ENCODE measurements at regions not wholly inside any gene's neighbourhood (a gene's known extent, or its start where the extent isn't known, plus 50 kb on each side); places are given as distances from the start of the nearest gene placed in this dataset.

DNA sequence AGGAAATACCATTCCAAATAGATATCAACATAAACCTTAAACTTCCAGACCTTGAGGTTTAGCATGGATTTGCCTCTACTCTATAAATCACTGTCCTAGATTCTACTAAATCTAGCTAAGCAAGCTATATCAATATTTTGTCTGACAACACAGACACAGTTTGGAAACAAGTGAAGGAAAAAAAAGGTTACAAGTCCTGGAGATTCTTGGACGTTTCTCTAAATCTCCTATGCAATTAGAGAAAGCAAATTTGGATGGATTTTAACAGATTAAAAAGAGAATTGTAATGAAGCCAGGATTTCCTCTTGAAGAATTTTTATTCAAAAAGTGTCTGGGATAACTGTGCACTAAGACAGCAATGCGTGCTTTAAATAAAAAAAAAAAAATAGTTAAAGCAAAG, 441.1 kb upstream of the DPH6 start:
- Histone ChIP-seq H2AFZ (ENCODE audit: insufficient read depth, low read depth, low read length, poor library complexity, severe bottlenecking) (no peak overlapping the region), H4K20me1 (ENCODE audit: control insufficient read depth, insufficient read depth, low read length, poor library complexity, severe bottlenecking) (no peaks in the 10 kb centered on the region), H3K36me3 (replicated peaks in 1 of 2; ENCODE audit: control extremely low read depth in 1 of 2, control insufficient read depth in 1 of 2, extremely low read depth in 1 of 2, insufficient read depth in 2 of 2, low read length in 1 of 2) (no peaks in the 10 kb centered on the region), H3K4me3 (ENCODE audit: control extremely low read depth in 1 of 5, extremely low read depth in 1 of 5, insufficient read depth in 1 of 5, low read depth in 2 of 5, low read length in 4 of 5) (no peak overlapping the region), H3K79me2 (ENCODE audit: control insufficient read depth, insufficient read depth, low read length) (no peaks in the 10 kb centered on the region), H3K4me1 (ENCODE audit: control insufficient read depth in 2 of 2, insufficient read depth in 2 of 2, low read length in 2 of 2) (no peaks in the 10 kb centered on the region), H3K4me2 (replicated peaks; ENCODE audit: low read depth, low read length, poor library complexity, severe bottlenecking) (no peak overlapping the region), H3K27ac (ENCODE audit: low read length in 2 of 2) (no peak overlapping the region), H3K9me3 (ENCODE audit: control extremely low read depth in 1 of 3, control insufficient read depth in 2 of 3, insufficient read depth in 1 of 3, low read length in 2 of 3) (no peaks in the 10 kb centered on the region), H3K27me3 (replicated peaks in 1 of 4; ENCODE audit: control extremely low read depth in 1 of 4, control insufficient read depth in 3 of 4, insufficient read depth in 4 of 4, low read length in 3 of 4) (no peaks in the 10 kb centered on the region), H3K9ac (ENCODE audit: low read length) (no peak overlapping the region)
- Mint-ChIP-seq H3K9me3 (ENCODE audit: insufficient read depth) (no peaks in the 10 kb centered on the region), H3K27me3 (no peaks in the 10 kb centered on the region), H3K27ac (no peak overlapping the region), H3K4me1 (no peaks in the 10 kb centered on the region), H3K4me3 (no peak overlapping the region)
- WGBS (ENCODE audit: insufficient coverage): no CpG with 5 or more reads among the region's 2 CpGs
- intact Hi-C loops (cut with micrococcal nuclease): no loop called here
- TF ChIP-seq, protein P1, sequence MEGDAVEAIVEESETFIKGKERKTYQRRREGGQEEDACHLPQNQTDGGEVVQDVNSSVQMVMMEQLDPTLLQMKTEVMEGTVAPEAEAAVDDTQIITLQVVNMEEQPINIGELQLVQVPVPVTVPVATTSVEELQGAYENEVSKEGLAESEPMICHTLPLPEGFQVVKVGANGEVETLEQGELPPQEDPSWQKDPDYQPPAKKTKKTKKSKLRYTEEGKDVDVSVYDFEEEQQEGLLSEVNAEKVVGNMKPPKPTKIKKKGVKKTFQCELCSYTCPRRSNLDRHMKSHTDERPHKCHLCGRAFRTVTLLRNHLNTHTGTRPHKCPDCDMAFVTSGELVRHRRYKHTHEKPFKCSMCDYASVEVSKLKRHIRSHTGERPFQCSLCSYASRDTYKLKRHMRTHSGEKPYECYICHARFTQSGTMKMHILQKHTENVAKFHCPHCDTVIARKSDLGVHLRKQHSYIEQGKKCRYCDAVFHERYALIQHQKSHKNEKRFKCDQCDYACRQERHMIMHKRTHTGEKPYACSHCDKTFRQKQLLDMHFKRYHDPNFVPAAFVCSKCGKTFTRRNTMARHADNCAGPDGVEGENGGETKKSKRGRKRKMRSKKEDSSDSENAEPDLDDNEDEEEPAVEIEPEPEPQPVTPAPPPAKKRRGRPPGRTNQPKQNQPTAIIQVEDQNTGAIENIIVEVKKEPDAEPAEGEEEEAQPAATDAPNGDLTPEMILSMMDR (IDR thresholded peaks at IDR 0.05): no peak
- no peak for TF ChIP-seq EZH2 (IDR thresholded peaks at IDR 0.05; ENCODE audit: borderline replicate concordance, insufficient read depth, low read depth, low read length, poor library complexity, severe bottlenecking)
- no peak for DNase-seq
- ChIA-PET POLR2A (no interaction called here), CTCF (no interaction called here)
- no peak for ATAC-seq (ENCODE audit: low read depth)

DNA sequence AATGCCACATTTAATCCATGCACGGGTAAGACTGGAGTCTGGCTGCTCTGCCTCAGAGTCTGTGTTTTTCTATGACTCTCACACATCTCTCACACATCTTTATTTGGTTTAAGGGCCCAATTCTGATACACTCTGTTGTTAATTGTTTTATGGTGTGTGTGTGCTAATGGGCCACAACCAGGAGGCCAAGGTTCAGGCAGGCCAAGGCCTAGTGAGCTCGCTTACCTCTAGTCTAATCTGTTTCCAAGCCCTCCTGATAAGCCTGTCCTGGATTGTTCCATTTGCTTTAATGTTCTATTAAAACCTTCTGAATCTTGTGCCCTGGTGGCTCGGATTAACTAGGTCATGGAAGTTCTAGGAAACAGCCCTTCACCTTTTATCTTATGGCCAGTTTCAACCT, 445.4 kb upstream of the DPH6 start:
- peaks cover 2% of the 10 kb centered on the region for H3K9me3 Mint-ChIP-seq (ENCODE audit: insufficient read depth)
- H3K27ac ChIP-seq (ENCODE audit: low read length in 2 of 2): no peak overlapping the region
- H3K27me3 ChIP-seq (replicated peaks in 1 of 4; ENCODE audit: control extremely low read depth in 1 of 4, control insufficient read depth in 3 of 4, insufficient read depth in 4 of 4, low read length in 3 of 4): no peaks in the 10 kb centered on the region
- no peak overlapping the region for H3K27ac Mint-ChIP-seq
- H3K4me3 Mint-ChIP-seq: no peak overlapping the region
- no peaks in the 10 kb centered on the region for H3K27me3 Mint-ChIP-seq
- no peak overlapping the region for H3K4me2 ChIP-seq (replicated peaks; ENCODE audit: low read depth, low read length, poor library complexity, severe bottlenecking)
- intact Hi-C loops (cut with micrococcal nuclease): no loop called here
- H4K20me1 ChIP-seq (ENCODE audit: control insufficient read depth, insufficient read depth, low read length, poor library complexity, severe bottlenecking): no peaks in the 10 kb centered on the region
- no peaks in the 10 kb centered on the region for H3K36me3 ChIP-seq (replicated peaks in 1 of 2; ENCODE audit: control extremely low read depth in 1 of 2, control insufficient read depth in 1 of 2, extremely low read depth in 1 of 2, insufficient read depth in 2 of 2, low read length in 1 of 2)
- ChIA-PET CTCF (no interaction called here), POLR2A (no interaction called here)
- no peak for ATAC-seq (ENCODE audit: low read depth)
- DNase-seq: no peak
- H3K9ac ChIP-seq (ENCODE audit: low read length): no peak overlapping the region
- TF ChIP-seq EZH2 (IDR thresholded peaks at IDR 0.05; ENCODE audit: borderline replicate concordance, insufficient read depth, low read depth, low read length, poor library complexity, severe bottlenecking): no peak
- TF ChIP-seq, protein P1 (IDR thresholded peaks at IDR 0.05): no peak
- H3K4me3 ChIP-seq (ENCODE audit: control extremely low read depth in 1 of 5, extremely low read depth in 1 of 5, insufficient read depth in 1 of 5, low read depth in 2 of 5, low read length in 4 of 5): no peak overlapping the region
- no peaks in the 10 kb centered on the region for H3K4me1 ChIP-seq (ENCODE audit: control insufficient read depth in 2 of 2, insufficient read depth in 2 of 2, low read length in 2 of 2)
- no peaks in the 10 kb centered on the region for H3K9me3 ChIP-seq (ENCODE audit: control extremely low read depth in 1 of 3, control insufficient read depth in 2 of 3, insufficient read depth in 1 of 3, low read length in 2 of 3)
- no peaks in the 10 kb centered on the region for H3K79me2 ChIP-seq (ENCODE audit: control insufficient read depth, insufficient read depth, low read length)
- no peak overlapping the region for H2AFZ ChIP-seq (ENCODE audit: insufficient read depth, low read depth, low read length, poor library complexity, severe bottlenecking)
- WGBS (ENCODE audit: insufficient coverage): 0% methylated on average over 1 of the region's 3 CpGs
- no peaks in the 10 kb centered on the region for H3K4me1 Mint-ChIP-seq
